T-cell (primary cell): ENCODE measurements at regions not wholly inside any gene's neighbourhood (a gene's known extent, or its start where the extent isn't known, plus 50 kb on each side); places are given as distances from the start of the nearest gene placed in this dataset.

Source experiments
- ATAC-seq, 4 experiments: fragments of 200-7000 bp in 3 of 4; fragments of 150-1000 bp in 1 of 4; cut with Tn5 transposase; replicated peaks in 1 of 4; 1 replicate in 3 of 4; 2 replicates in 1 of 4; pipeline ENCODE4 v1.10.0; 2021; ENCODE audit warnings: moderate library complexity in 3 of 4, mild to moderate bottlenecking in 2 of 4, moderate number of reproducible peaks in 1 of 4
- CTCF ChIA-PET, 2 donors: fragments of 300-600 bp; sonication (Branson Sonifier 250); formaldehyde crosslinking; loops; one replicate each; lab custom pipeline; 2022; ENCODE audit warnings: antibody characterized with exemption in 2 of 2; lab: Charles Lee
- POLR2A ChIA-PET, 2 donors: fragments of 300-600 bp; sonication (Branson Sonifier 250); formaldehyde crosslinking; loops; one replicate each; lab custom pipeline; 2022; ENCODE audit warnings: antibody characterized with exemption in 2 of 2; lab: Charles Lee
- DNase-seq, 35 experiments: peaks; one replicate each; pipeline versions ENCODE4 v3.0.0 to v3.0.0-alpha.2; 2013 to 2023
- H3K27ac ChIP-seq: one replicate; pipeline ENCODE4 v1.5.1; 2013; ENCODE audit warnings: low read length
- H3K27me3 ChIP-seq, 2 experiments: replicated peaks in 1 of 2; 1 replicate in 1 of 2; 2 replicates in 1 of 2; pipeline versions ENCODE4 v1.6.1 to v1.7.0; 2013; ENCODE audit warnings: low read length in 1 of 2, mixed read lengths in 1 of 2; ENCODE audit not compliant: control insufficient read depth in 2 of 2, insufficient read depth in 2 of 2; ENCODE audit errors: extremely low read depth in 1 of 2
- H3K36me3 ChIP-seq, 2 donors: 1 replicate in 1 of 2; 2 replicates in 1 of 2; pipeline versions ENCODE4 v1.6.1 to v1.7.0; 2013; ENCODE audit warnings: low read length in 1 of 2; ENCODE audit not compliant: control insufficient read depth in 2 of 2, insufficient read depth in 1 of 2; ENCODE audit errors: extremely low read depth in 1 of 2
- H3K4me1 ChIP-seq, 2 experiments: 1 replicate in 1 of 2; 2 replicates in 1 of 2; pipeline versions ENCODE4 v1.6.1 to v1.7.0; 2013; ENCODE audit warnings: low read length in 2 of 2, mixed read lengths in 1 of 2; ENCODE audit not compliant: insufficient read depth in 2 of 2, control insufficient read depth in 1 of 2; ENCODE audit errors: extremely low read depth in 1 of 2
- H3K4me3 ChIP-seq, 2 donors: 1 replicate in 1 of 2; 2 replicates in 1 of 2; pipeline versions ENCODE4 v1.5.1 to v1.7.0; 2013; ENCODE audit warnings: mild to moderate bottlenecking in 2 of 2, low read length in 1 of 2, moderate library complexity in 1 of 2; ENCODE audit not compliant: control insufficient read depth in 1 of 2; ENCODE audit errors: extremely low read depth in 1 of 2
- H3K9me3 ChIP-seq: 2 replicates; pipeline ENCODE4 v1.7.0; 2013
- H3K27ac Mint-ChIP-seq, 2 donors: one replicate each; pipeline ENCODE4 v1.8.0; 2020 to 2021; ENCODE audit warnings: mild to moderate bottlenecking in 2 of 2, mixed read lengths in 2 of 2
- H3K27me3 Mint-ChIP-seq, 2 donors: one replicate each; pipeline ENCODE4 v1.8.0; 2021 to 2022; ENCODE audit warnings: mixed read lengths in 2 of 2
- H3K36me3 Mint-ChIP-seq: one replicate; pipeline ENCODE4 v1.8.0; 2021; ENCODE audit warnings: mixed read lengths
- H3K4me1 Mint-ChIP-seq, 3 donors: one replicate each; pipeline ENCODE4 v1.8.0; 2020 to 2022; ENCODE audit warnings: mixed read lengths in 3 of 3, mild to moderate bottlenecking in 1 of 3
- H3K4me3 Mint-ChIP-seq, 3 donors: one replicate each; pipeline ENCODE4 v1.8.0; 2020 to 2022; ENCODE audit warnings: mild to moderate bottlenecking in 3 of 3, mixed read lengths in 3 of 3, moderate library complexity in 3 of 3
- H3K9me3 Mint-ChIP-seq, 3 donors: one replicate each; pipeline ENCODE4 v1.8.0; 2020 to 2022; ENCODE audit warnings: mixed read lengths in 3 of 3
- WGBS: methylation state at CpG from one replicate; pipeline ENCODE4 v1.1.5; 2013; ENCODE audit warnings: missing lambda C conversion rate; ENCODE audit not compliant: insufficient coverage; 5-methylcytosine and 5-hydroxymethylcytosine counted together

GRCh38 chr2:181178823-181179412, 198.5 kb downstream of the UBE2E3 start:
- peak; percentile 55 to 70 (median 66) for ATAC-seq
- WGBS = 40% methylated on average over 1 of the region's 2 CpGs
- Mint-ChIP-seq H3K9me3 (peaks cover 0 to 7% (median 0%) of the 10 kb centered on the region in 3 donors), H3K4me3 (peak overlapping the region in 1 of 3 donors; percentile 21), H3K36me3 (peaks cover 8% of the 10 kb centered on the region), H3K4me1 (peaks cover 49 to 51% (median 50%) of the 10 kb centered on the region in 3 donors), H3K27me3 (no peaks in the 10 kb centered on the region), H3K27ac (peak overlapping the region; percentile 71 to 74)
- ChIA-PET POLR2A (no interaction called here), CTCF (interaction anchor here (0.5 to 1.1 kb wide), 7 partner anchors 9 to 260 kb away, joined by 3 to 4 read pairs (median 3); no protein-coding TSS in a partner anchor)
- H3K9me3 ChIP-seq = no peaks in the 10 kb centered on the region
- no peaks in the 10 kb centered on the region for H3K36me3 ChIP-seq
- no peaks in the 10 kb centered on the region for H3K27me3 ChIP-seq
- H3K27ac ChIP-seq = peak overlapping the region; percentile 45
- H3K4me1 ChIP-seq = peaks cover 0 to 7% of the 10 kb centered on the region in 2 experiments
- H3K4me3 ChIP-seq = no peak overlapping the region
- peak in 25 of 35 experiments; percentile 3 to 70 (median 23) for DNase-seq

DNA sequence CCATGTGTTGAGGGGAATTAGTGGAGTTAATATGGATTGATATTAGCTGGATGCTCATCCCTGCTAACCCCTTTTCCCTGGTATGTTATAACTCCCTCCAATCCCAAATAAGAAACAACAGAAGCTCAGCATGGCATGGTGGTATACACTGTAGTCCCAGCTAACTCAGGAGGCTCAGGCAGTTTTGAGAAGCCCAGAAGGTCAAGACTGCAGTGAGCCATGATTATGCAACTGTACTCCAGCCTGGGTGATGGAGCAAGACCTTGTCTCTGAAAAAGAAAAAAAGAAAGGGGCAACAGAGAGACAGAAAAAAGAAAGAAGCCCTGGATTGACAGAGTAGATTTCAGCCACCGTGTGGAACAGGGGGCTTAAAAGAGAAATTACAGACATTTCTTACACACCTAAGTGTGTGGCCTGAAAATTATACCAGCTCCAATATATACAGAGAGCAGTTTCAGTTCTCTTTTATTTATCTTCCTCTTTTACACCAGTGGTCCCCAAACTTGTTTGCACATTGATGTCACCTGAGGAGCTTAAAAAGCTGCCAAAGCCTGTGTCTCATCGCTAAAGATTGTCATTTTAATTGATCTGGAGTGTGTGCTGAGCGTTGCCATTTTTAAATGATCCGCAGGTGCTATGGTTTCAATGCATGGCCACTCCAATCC, 203.6 kb downstream of the UBE2E3 start:
- Mint-ChIP-seq H3K27me3 (no peaks in the 10 kb centered on the region), H3K9me3 (peaks cover 0 to 7% (median 0%) of the 10 kb centered on the region in 3 donors), H3K4me3 (no peak overlapping the region), H3K4me1 (peaks cover 36 to 45% (median 39%) of the 10 kb centered on the region in 3 donors), H3K36me3 (peaks cover 16% of the 10 kb centered on the region), H3K27ac (peak overlapping the region in 1 of 2 donors; percentile 34)
- POLR2A ChIA-PET = interaction anchor here (0.5 to 0.6 kb wide), 2 partner anchors 63 to 1627 kb away, joined by 3 read pairs; no protein-coding TSS in a partner anchor
- Histone ChIP-seq H3K9me3 (no peaks in the 10 kb centered on the region), H3K27ac (no peak overlapping the region), H3K36me3 (no peaks in the 10 kb centered on the region), H3K4me3 (no peak overlapping the region), H3K27me3 (no peaks in the 10 kb centered on the region), H3K4me1 (peaks cover 0 to 4% of the 10 kb centered on the region in 2 experiments)
- ATAC-seq (no peak), DNase-seq (no peak)
- CTCF ChIA-PET = no interaction called here
- WGBS = 76% methylated on average over 3 of the region's 4 CpGs

- no peaks in the 10 kb centered on the region for H3K27me3 ChIP-seq
- H3K4me3 ChIP-seq = no peak overlapping the region
- WGBS = 88% methylated on average over 1 of the region's 6 CpGs
- POLR2A ChIA-PET = no interaction called here
- H3K27ac Mint-ChIP-seq = peak overlapping the region in 1 of 2 donors; percentile 36
- H3K9me3 ChIP-seq = no peaks in the 10 kb centered on the region
- H3K4me1 ChIP-seq = peaks cover 0 to 4% of the 10 kb centered on the region in 2 experiments
- ATAC-seq (no peak), DNase-seq (no peak)
- H3K4me3 Mint-ChIP-seq = no peak overlapping the region
- H3K9me3 Mint-ChIP-seq = peaks cover 0 to 3% (median 0%) of the 10 kb centered on the region in 3 donors
- peaks cover 30 to 42% (median 37%) of the 10 kb centered on the region in 3 donors for H3K4me1 Mint-ChIP-seq
- H3K27ac ChIP-seq = no peak overlapping the region
- H3K27me3 Mint-ChIP-seq = no peaks in the 10 kb centered on the region
- peaks cover 9% of the 10 kb centered on the region for H3K36me3 Mint-ChIP-seq
- CTCF ChIA-PET = no interaction called here
- H3K36me3 ChIP-seq = no peaks in the 10 kb centered on the region
Measured at GRCh38 chr2:181185421-181185820, 205.0 kb downstream of the UBE2E3 start.

- H3K27me3 Mint-ChIP-seq = no peaks in the 10 kb centered on the region
- no peak for DNase-seq
- H3K27me3 ChIP-seq = no peaks in the 10 kb centered on the region
- H3K4me1 ChIP-seq = peaks cover 2 to 4% of the 10 kb centered on the region in 2 experiments
- POLR2A ChIA-PET = no interaction called here
- peaks cover 34 to 46% (median 42%) of the 10 kb centered on the region in 3 donors for H3K4me1 Mint-ChIP-seq
- H3K4me3 Mint-ChIP-seq = no peak overlapping the region
- H3K36me3 ChIP-seq = no peaks in the 10 kb centered on the region
- peaks cover 12% of the 10 kb centered on the region for H3K36me3 Mint-ChIP-seq
- WGBS = no CpG with 5 or more reads among the region's 4 CpGs
- H3K27ac ChIP-seq = no peak overlapping the region
- H3K9me3 Mint-ChIP-seq = peaks cover 0 to 3% (median 0%) of the 10 kb centered on the region in 3 donors
- ATAC-seq = no peak
- no peaks in the 10 kb centered on the region for H3K9me3 ChIP-seq
- no peak overlapping the region for H3K4me3 ChIP-seq
- H3K27ac Mint-ChIP-seq = peak overlapping the region in 1 of 2 donors; percentile 6
- CTCF ChIA-PET = no interaction called here
Measured at GRCh38 chr2:181185948-181186347, 205.5 kb downstream of the UBE2E3 start.

DNA sequence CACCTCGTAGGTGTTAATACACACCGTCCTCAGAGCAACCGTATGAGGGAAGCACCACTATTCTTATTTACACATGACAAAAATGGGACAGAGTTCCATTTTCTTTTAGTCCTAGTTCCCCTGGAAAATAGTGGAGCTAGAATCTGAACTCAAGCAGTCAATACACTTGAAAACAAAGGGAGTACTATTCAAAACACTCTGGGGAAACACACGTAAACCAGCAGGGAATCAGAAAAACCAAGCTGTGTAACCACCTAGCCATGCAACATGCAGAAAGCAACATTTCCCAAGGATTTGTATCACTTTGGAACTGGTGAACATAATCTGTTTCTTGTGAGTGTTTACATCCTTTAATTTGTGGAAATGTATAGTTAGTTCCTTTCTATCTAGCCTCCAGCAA, 208.2 kb downstream of the UBE2E3 start:
- H3K9me3 ChIP-seq = peaks cover 2% of the 10 kb centered on the region
- H3K4me3 ChIP-seq = no peak overlapping the region
- H3K4me1 Mint-ChIP-seq = peaks cover 45 to 57% (median 55%) of the 10 kb centered on the region in 3 donors
- ATAC-seq (no peak), DNase-seq (no peak)
- peaks cover 2 to 4% of the 10 kb centered on the region in 2 experiments for H3K4me1 ChIP-seq
- no peaks in the 10 kb centered on the region for H3K27me3 Mint-ChIP-seq
- H3K9me3 Mint-ChIP-seq = peaks cover 0 to 8% (median 0%) of the 10 kb centered on the region in 3 donors
- POLR2A ChIA-PET = interaction anchor here in 1 of 2 donors (0.6 kb wide), 1 partner anchor 12 kb away, joined by 3 read pairs; no protein-coding TSS in a partner anchor
- no peak overlapping the region for H3K27ac ChIP-seq
- H3K4me3 Mint-ChIP-seq = no peak overlapping the region
- no peaks in the 10 kb centered on the region for H3K27me3 ChIP-seq
- no peak overlapping the region for H3K27ac Mint-ChIP-seq
- CTCF ChIA-PET = no interaction called here
- 80% methylated on average over 1 of the region's 4 CpGs for WGBS
- peaks cover 16% of the 10 kb centered on the region for H3K36me3 Mint-ChIP-seq
- H3K36me3 ChIP-seq = no peaks in the 10 kb centered on the region

DNA sequence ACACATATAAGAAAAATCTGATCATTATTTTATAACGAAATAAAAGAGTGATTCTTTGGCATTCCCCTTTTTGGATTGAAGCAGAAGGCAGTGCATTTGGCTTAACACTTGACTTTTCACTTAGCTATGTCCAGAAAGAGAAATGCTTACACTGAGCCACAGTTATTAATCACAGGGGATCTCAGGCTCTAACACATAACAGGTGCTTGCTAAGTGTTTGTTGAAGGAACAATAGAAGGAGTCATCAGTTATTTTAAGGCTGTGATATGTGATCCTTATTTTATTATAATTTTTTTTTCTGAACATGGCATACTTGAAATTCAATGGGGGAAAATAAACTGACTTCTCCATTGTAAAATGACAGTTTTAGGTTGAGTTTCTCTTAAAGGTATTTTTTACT, 209.5 kb downstream of the UBE2E3 start:
- Histone ChIP-seq H3K36me3 (no peaks in the 10 kb centered on the region), H3K27ac (no peak overlapping the region), H3K9me3 (peaks cover 2% of the 10 kb centered on the region), H3K4me1 (peaks cover 2 to 4% of the 10 kb centered on the region in 2 experiments), H3K27me3 (no peaks in the 10 kb centered on the region), H3K4me3 (no peak overlapping the region)
- Mint-ChIP-seq H3K4me3 (peak overlapping the region in 1 of 3 donors; percentile 37), H3K4me1 (peaks cover 45 to 49% (median 49%) of the 10 kb centered on the region in 3 donors), H3K27me3 (no peaks in the 10 kb centered on the region), H3K27ac (no peak overlapping the region), H3K36me3 (peaks cover 26% of the 10 kb centered on the region), H3K9me3 (peaks cover 0 to 8% (median 6%) of the 10 kb centered on the region in 3 donors)
- ATAC-seq (no peak), DNase-seq (no peak)
- WGBS = no CpG with 5 or more reads among the region's 1 CpG
- ChIA-PET POLR2A (interaction anchor here in 1 of 2 donors (1.0 kb wide), 1 partner anchor 267 kb away, joined by 3 read pairs; no protein-coding TSS in a partner anchor), CTCF (no interaction called here)
